HFF-Myc (cell line): ENCODE measurements at regions not wholly inside any gene's neighbourhood (a gene's known extent, or its start where the extent isn't known, plus 50 kb on each side); places are given as distances from the start of the nearest gene placed in this dataset.
"Not testable (repeated sequence)": the region's sequence is repeated elsewhere in the genome, so short reads cannot be mapped to it uniquely, and the experiment has no call there.

ENCODE experiments used
- DNase-seq: peaks from one replicate; pipeline ENCODE4 v3.0.0-alpha.2; 2011; ENCODE audit warnings: low read depth; ENCODE audit errors: extremely low read depth
- H3K4me3 ChIP-seq: replicated peaks from 2 replicates; pipeline ENCODE4 v1.5.1; 2011; ENCODE audit warnings: low read depth, mild to moderate bottlenecking, control low read depth, low read length
- TF ChIP-seq, protein P1 (sequence below): IDR thresholded peaks from 2 replicates; pipeline ENCODE4 v1.5.1; 2012; ENCODE audit warnings: mild to moderate bottlenecking, low read depth, low read length, control low read depth; ENCODE audit errors: missing control alignments

DNA sequence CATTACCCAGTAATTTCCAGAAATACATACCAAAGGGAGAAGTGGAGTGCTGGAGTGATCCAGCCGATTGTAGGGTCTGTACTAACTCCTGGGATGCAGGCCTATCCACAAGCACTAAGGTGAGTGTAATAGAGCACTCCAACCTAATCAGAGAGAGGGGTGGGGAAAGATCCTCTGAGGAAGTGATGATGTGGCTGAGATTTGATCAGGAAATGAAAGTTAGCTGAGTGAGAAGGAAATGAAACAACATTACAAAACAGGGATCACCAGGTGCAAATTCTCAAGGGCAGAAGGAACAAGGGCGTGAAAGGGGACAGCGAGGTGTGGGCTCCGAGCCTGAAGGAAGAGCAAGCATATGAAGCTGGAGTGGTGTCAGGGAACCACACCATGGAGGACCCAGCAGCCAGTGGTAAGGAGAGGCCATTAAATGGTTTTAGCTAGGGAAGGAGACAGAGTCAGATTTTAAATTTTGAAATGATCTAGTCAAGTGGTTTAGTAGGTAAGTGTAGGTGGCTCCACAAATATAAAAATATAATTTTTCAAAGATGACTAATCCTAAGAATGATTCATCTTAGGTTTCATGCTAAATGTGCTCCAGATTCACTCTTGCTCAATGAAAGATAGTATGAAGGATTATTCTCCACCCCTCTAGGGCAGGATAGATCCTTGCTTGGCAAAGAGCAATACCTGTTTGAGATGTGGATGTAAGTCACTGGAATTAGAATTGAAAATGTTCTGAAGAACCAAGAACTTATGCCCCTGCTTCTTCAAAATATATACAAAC, 348.7 kb downstream of the TBL1XR1 start:
- TF ChIP-seq, protein P1, sequence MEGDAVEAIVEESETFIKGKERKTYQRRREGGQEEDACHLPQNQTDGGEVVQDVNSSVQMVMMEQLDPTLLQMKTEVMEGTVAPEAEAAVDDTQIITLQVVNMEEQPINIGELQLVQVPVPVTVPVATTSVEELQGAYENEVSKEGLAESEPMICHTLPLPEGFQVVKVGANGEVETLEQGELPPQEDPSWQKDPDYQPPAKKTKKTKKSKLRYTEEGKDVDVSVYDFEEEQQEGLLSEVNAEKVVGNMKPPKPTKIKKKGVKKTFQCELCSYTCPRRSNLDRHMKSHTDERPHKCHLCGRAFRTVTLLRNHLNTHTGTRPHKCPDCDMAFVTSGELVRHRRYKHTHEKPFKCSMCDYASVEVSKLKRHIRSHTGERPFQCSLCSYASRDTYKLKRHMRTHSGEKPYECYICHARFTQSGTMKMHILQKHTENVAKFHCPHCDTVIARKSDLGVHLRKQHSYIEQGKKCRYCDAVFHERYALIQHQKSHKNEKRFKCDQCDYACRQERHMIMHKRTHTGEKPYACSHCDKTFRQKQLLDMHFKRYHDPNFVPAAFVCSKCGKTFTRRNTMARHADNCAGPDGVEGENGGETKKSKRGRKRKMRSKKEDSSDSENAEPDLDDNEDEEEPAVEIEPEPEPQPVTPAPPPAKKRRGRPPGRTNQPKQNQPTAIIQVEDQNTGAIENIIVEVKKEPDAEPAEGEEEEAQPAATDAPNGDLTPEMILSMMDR, result no peak
- no peak for DNase-seq
- H3K4me3 ChIP-seq, result no peak overlapping the region

DNA sequence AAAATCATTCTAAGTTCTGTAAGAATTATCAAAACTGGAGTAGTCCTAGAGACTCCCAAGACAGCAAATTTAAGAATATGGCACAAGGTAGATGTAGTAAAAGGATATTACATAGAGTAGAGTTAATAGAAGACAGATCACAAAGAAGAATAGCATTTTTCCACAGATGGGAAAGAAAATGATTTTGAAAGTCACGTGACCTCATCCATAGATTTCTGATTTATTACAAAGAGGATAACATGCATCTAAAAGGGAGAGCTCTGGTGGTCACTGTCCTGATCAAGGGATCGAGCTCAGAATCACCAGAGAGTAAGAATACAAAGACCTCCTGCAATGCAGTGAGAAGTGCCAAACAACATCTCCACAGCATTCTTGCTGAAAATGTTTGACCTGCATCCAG, 354.4 kb downstream of the TBL1XR1 start:
- DNase-seq, result no peak
- no peak overlapping the region for H3K4me3 ChIP-seq
- TF ChIP-seq, protein P1, result no peak

DNA sequence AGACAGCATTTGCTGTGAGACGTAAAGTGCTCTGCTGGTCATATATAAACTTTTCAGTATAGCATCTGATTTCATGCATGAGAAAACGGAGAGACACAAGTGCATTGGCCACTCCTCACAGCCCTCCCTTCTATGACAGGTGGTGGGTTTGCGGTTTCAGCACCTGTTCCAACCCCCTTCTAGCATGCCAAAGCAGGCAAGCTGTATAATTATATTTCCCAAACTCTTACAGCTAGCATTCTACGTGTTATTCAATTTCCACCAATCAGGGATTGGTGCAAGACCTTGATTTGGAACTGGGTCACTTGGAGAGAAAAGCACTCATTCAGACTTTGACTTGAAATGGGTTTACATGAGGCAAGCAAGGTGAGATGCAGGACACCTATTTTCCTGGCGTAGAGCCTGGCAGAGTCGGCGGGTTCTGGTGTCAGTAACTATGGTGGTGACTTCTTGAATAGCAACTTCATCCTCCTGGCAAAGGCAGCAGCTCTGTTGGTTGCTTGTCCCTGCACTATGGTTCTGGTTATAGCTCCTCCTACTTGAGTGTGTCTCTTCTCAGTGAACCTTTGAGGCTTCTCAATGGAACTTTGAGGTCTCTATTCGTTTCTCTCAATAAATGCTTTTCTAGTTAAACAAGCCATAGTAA, 356.5 kb downstream of the TBL1XR1 start:
- no peak overlapping the region for H3K4me3 ChIP-seq
- TF ChIP-seq, protein P1, result no peak
- no peak for DNase-seq

DNA sequence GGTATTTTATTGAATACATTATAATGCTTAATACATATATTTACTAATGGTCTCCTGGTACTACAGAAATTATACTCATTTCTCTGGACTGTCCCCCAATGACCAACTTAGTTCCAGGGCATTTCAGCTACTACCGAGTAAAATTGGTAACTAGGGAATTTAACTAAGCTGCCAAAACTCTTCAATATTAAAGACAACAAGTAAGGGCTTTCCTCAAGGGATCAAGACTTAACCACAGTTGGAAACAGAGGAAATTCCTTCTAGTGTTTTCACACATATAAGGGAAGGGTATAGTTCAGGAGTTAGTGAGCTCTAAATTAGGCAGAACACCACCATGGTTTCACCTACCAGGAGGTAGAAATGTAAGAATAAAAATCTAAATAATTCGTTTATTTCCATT, 357.4 kb downstream of the TBL1XR1 start:
- DNase-seq, result no peak
- H3K4me3 ChIP-seq, result no peak overlapping the region
- TF ChIP-seq, protein P1, result no peak

DNA sequence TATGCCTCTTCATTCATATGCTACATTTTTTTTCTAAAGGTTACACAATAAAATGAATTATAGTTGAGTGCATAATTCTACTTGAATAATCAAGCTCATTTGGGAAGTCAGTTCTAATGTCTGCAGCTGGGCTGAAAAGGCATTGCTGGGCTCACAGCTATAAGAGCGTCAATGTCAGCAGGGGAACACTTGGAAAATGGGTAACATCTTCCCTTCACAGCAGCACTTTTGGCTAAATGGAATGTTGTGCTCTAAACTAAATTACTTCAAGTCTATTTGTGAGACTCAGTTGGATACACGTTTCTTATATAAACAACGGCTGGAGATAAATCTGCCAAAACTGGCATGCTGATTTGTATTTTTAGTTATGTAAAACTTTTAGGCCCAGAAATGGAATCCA, 357.8 kb downstream of the TBL1XR1 start:
- DNase-seq, result no peak
- H3K4me3 ChIP-seq, result no peak overlapping the region
- TF ChIP-seq, protein P1, result no peak

DNA sequence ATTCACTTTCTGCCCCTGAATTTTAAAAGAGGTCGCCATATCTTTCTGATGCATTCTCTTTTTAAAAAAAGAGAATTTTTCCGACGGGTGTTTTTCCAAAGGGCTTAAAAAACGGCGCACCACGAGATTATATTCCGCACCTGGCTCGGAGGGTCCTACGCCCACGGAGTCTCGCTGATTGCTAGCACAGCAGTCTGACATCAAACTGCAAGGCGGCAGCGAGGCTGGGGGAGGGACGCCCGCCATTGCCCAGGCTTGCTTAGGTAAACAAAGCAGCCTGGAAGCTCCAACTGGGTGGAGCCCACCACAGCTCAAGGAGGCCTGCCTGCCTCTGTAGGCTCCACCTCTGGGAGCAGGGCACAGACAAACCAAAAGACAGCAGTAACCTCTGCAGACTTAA, 370.0 kb downstream of the TBL1XR1 start:
- DNase-seq, H3K4me3 ChIP-seq: not testable (repeated sequence)

DNA sequence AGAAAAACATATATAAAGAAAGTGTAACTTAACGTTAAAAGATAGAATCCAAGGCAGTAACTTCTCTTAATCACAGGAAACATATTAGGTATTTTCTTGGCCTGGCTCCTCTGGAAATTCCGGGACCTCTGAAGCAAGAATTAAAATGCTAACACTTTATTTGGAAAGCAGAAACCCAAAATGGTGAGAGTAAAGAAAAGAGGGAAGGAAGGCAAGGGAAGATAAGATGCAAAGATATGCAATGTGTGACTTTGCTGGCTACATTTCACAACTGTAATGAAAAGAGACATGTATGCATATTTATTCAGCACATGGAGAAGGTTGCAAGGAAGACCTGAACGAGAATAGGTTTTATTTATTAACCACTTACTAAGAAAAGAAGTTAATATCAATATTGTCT, 372.5 kb downstream of the TBL1XR1 start:
- no peak overlapping the region for H3K4me3 ChIP-seq
- TF ChIP-seq, protein P1, result no peak
- DNase-seq, result no peak
